ENCODE measurements at regions not wholly inside any gene's neighbourhood (a gene's known extent, or its start where the extent isn't known, plus 50 kb on each side); places are given as distances from the start of the nearest gene placed in this dataset.

DNA sequence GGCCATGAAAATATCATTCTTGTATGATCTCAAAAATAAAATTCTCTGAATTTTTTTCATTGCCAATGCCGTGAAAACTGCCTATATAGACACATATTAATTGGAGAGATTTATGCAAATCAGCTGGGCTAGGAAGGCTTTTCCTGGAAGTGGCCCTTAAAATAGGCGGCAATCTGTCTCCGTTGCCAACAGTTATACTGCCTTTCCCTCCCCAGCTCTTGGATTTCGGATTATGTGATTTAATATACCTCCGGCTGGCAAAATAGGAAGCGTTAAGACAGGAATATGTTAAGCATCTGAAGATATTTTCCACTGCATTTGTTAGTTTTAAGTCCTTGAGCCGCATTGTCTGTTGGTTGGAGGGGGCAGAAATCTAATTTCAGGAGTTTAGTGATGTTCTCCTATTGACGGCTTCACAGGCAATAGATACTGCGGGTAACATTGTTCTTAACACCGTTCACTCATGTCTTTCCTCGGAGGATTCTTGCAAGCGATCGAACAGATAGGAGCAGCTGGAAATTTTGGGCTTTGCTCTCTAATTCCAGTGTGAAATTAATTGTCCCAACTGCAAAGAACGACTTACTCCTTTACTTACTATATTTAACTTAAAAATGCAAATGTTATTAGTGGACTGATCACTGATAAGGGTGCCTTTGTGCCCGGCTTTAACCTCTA, 113.3 kb downstream of the LINC00237 start:
- no peak for DNase-seq

DNA sequence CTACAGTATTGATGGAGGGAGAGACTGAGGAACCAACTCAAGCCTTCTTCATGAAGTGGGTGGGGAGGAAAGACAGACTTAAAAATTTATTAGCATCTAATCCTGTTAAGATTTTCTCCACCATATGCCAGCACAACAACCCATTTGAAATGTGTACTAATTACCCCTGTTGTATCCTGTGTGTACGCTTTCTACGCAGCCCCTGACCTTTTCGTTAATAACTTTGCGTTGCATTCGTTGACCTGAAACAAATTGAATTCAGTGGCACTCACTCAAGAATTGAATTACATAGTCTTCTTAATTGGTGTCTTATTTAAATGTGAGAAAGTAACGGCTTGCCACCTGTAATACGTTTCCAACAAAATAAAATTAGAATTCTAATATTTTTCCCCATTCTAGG, 113.9 kb downstream of the LINC00237 start:
- no peak for DNase-seq

DNA sequence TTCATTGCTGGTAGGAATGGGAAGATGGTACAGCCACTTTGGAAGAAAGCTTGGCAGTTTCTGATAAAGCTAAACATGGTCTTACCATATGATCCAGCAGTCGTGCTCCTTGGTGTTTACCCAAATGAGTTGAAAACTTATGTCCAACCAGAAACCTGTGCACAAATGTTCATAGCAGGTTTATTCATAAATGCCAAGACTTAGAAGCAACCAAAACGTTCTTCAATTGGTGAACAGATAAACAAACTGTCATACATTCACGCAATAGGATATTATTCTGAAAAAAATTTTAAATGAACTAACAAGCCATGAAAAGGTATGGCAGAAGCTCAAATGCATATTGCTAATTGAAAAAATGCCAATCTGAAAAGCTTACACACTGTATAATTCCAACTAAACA, 117.1 kb downstream of the LINC00237 start:
- DNase-seq = no peak

DNA sequence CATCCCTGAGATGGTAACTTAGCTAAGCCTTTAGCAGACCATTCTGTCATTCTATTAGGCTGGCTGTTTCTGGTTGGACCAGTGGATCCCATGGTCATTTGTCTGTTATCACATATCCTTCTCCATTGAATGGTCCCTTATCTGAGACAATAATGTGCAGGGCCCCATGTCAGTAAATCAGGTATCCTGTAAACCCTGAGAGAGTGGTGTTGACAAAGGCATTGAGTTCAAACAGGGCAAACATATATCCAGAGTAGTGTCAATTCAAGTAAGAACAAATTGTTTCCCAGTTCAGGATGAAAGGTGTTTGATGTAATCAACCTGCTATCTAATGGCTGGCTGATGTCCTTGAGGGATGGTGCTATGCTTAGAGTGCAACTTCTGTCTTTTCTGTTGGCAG, 126.2 kb downstream of the LINC00237 start:
- no peak for DNase-seq

DNA sequence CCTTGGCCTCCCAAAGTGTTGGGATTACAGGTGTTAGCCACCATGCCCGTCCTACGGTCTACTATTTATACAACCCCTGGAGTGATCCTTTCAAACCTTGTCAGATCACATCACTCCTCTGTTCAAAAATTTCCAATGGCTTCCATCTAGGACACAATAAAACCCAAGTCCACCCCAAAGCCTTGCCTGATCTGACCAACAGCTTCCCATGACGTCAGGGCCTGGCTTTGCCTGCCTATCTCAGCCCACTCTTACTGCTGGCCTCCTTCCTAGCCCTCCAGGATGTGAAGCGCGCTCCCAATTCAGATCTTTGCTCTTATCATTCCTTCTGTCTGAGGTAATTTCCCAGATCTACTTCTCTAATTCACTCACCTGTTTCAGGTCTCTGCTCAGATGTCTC, 128.4 kb downstream of the LINC00237 start:
- no peak for DNase-seq

DNA sequence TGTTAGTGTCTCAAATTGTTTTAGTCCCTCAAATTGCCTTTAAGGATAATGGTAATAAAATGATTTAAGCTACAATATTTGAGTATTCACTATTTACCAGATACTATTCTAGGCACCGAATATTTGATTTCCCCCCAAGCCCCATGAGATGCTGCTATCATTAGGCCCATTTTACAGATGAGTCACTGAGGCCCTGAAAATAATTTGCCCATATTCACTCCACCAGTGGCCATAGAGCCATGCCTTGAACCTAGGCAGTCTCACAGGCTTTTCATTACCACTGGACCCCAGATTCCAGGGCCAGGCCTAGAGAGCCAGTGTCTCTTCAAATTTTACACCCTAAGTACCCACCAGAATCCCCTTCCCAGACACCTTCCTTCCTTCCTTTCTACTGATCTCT, 133.7 kb downstream of the LINC00237 start:
- DNase-seq = no peak

DNA sequence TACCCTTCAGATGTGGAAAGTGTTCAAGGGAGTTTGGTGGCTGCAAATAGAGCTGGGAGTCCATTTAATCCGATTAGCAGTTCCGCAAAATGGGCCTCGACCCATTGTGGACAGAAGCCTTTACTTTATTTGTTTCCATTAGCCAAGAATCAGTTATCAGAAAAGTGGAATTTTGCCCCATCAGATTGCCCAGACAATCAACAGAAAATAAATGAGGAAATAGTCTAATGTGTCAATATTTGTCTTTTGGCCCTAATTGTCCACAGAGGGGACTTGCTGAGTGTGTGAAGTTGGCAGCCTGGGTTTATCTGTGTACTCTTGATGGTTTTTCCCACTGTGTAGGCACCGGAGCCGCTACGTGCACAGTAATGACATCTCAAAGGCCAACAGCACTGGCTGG, 134.3 kb downstream of the LINC00237 start:
- no peak for DNase-seq

DNA sequence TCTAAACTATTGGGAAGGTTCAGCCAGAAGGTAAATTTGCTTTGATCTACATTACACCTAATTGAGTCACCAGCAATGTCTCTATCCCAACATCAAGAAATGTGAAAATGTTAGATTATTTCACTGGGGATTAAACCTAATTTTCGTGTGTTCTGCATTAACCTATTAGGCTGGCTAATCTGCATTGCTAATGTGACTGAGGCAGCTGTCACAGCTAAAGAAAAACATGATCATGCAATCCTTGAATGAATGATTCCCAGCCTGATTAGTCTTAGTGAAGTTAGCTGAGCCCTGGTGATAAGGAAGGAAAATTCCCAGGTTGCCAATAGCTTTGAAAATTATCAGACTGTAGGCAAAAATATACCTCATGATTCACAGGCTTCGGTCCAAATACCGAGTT, 135.3 kb downstream of the LINC00237 start:
- no peak for DNase-seq

DNA sequence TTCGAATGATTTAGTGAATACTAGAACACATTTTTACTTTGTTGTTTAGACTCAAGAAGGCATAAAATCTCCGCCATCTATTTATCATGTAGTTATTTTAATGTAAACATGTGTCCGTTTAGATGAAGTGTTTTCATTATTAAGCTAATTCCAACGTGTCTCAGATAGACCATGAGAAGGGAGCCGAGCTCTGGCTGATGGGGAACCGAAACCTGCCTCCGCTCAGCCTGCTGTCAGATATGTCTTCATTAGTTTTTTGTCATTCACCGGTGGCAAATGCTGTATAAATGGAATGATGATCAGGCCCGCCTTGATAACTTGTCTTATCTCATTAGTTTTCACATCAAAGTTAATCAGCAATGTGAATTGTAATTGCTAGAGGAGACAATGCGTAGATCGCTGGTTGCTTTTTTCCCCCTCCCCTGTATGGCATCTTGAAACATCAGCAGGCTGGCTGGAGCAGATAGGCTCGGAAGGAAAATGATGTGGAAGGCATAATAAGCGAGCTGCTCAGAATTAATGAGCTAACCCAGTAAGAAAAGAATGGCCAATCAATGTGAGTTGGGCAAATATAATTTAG, 136.4 kb downstream of the LINC00237 start:
- DNase-seq = no peak

DNA sequence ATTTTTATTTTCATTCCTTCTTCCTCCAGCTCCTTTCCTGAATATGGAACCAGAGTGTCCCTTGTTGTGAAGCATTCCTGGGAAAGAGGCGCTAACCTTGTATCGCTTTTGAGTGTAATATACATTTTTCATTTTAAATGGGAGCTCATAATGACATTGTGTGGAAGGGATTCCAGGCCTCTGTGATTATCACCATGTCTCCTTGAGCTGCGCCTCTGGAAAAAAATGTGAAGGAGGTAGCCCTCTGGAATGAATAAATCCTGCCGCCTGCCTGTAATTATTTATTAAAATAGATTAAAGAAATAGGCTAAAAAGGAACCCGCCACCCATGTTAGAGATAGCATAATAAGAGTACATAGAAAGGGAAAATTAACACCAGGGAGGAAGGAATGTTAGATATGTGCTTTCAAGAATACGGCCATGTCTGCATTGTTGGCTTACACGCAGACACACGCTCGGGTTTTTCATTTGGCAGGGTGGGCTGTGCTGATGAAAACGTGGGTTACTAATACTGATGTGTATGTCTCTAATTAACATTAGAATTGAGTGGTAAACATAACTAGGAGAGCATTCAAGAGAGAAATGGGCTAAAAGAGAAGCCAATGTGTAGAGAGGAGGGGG, 138.5 kb downstream of the LINC00237 start:
- DNase-seq = no peak

DNA sequence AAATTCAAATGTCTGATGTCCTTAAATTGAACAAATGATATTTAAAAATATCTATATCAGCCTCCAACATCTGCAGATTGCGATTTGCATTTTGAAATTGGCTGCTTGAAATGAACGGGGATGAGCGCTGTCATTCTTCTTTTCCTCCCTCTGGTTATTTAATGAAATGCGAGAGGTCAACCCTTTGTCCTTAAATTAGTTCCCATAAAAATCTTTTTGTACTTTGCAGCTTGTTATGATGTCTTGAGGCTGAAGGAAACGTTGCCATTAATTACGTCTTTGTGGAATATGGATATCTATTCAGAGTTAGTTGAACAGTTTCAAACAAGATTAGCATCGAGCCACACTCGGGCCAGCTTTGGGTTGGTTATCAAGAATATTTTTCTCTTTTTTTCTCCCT, 140.0 kb downstream of the LINC00237 start:
- DNase-seq = no peak

DNA sequence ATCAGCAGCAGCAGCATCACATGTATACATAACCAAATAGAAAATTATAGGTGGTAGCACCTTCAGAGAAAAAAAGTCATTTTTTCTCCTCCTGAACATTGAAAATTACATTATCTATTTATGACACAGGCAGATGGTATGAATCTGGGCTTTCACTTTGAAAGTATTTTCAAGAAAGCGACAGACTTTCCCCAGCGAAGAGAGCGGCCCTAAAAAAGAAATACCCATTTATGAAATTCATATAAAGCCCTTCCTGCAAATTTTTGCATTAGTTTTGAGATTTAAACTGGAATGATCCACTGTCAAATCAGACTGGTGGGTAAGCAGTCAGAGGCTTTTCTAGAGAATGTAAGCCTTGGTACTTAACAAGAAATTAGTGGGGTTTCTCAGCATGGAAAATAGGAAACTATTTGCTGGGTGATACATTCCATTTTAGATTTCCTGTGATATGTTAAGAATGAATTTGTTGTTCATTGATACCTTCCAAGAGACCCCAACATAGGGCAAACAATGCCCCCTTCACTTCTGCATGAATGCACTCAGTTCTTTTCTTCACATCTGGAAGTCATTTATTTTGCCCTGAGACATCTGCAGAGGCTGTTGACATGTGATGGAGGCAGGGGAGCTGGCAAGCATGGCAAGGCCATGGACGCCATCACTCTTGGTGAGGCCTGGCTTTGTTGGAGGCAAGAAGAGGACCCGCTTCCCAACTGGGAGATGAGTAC, 147.0 kb downstream of the LINC00237 start:
- DNase-seq = no peak

DNA sequence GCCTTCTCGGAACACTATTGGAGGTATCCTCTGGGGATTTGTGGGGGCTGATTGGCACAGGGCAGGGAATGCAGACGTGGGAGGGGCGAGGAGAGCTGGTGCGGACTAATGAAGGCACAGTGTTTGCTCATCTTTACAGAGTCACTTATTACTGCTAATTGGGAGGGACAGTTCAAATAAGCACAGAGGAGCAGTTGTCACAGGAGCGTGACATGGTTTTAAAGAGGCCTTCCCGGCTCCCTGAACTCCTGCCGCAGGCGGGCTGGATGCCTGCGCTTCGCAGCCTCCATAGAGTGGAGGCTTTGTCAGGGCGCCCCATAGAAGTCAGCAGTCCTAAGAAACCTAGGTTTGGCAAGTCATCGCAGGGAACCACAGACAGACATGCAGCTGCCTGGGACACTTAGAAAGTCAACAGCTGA, 149.6 kb downstream of the LINC00237 start:
- DNase-seq = no peak

DNA sequence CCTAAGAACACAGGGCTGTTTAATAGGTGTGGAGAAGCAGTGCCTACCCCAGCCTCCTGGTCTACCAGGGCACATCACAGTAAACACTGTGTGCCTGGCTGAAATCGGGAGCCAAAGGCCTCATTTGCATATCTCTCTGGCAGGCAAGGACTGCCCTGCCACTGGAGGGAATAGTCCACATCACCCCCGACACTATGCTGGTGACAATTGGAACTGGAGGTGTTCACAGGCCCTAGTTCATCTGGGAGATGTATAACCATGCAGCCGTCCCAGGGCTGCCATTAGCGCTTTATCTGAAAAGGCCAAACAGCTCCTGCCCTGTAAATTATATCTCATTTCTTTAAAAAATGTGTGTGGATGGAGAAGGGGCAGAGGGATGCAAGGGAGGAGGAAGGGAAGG, 150.3 kb downstream of the LINC00237 start:
- DNase-seq = no peak

DNA sequence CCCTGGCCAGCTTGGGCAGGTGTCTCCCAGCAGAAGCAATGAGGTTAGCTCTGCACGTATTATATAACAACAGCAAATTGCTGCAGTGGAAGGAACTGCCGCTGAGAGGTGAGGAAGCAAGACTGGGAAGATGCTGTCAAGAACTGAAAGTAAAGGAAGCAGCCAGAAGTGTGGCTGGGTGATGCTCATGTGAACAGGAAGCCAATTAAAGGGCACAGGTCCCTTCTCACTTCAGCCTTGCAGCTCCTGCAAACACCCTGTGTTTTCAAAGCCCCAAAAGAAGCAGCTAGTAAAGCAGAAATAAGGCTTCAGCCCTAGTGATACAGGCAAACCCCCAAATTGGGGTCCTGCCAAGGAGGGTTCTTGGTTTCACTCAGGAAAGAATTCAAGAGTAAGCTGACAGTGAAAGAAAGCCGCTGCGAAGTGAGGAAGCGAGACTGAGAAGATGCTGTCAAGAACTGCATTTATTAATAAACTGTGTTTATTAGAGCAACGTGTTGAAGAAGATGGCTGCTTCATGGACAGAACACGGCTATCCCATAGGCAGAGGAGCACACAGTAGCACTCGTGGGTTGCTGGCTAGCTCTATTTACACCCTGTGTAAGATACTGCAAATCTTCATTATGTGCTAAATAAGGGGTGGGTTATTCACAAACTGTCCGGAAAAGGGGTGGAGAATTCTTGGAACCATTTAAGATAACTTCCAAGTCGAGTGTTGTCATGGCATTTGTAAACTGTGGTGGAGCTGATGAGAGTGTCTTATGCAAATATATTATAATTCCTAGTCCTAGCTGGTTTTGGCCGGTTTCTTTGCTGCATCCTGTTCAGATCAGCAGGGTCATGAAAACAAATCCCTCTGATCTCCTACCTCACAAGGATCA, 152.2 kb downstream of the LINC00237 start:
- no peak for DNase-seq

DNA sequence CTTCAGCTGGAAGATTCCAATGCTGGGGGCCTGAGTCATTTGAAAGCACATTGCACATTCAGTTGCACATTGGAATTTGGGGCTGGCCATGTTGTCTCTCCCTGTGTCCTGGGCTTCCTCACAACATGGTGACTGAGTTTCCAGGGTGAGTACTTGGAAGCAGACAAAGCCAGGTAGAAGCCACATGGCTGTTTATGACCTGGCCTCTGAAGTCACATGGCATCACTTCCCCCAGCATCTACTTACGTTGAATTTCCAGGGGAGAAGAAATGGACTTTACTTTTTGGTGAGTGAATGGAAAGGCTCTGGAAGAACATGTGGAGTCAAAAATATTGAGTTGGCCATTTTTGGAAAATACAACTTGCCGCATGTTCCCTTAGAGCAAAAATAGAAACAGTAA, 155.5 kb downstream of the LINC00237 start:
- DNase-seq = no peak

DNA sequence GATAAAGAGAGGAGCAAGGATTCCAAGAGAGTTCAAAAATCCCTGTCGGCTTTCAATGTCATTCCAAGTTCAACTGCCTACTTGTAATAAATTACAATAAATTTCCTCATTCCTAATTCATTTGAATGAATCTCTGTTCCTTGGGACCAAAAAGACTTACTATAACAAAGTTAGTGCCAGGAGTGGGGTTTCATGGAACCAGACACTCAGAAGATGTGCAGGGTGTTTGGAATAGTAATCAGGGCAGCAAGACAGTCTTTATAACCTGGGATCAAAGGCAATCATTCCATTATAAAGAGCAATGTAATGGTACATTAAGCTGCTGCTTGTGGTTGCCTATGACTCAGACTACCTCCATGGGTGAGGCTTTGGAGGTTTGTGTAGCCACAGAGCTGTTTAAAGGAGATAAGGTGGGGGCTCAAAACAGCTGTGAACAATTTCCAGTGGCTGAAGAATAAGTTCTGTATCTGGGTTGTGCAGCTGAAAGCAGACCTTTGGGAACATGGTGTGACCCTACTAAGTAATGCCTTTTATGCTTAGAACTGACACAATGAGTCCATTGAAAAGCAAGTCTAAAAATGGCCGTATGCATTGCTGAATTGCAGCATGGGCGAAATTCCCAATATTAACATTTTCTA, 159.9 kb downstream of the LINC00237 start:
- DNase-seq = no peak

DNA sequence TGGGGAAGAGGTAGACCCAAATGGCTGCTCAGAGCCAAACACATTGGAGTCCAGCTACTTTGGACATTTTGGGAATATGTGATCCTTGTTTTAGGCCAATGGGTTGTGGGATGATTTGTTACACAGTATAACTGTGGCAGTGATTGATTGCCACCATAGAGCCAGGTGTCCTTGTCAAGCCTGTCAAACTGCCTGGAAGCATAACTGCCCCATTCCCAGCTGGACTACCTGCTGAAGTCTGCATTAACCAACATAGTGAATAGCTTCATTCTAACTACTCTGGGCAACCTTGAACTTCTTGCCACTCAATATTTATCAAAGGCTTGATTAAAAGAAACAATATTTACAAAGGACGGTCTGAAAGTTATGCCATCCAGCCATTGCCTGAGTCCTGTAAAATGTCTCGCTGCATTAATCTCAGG, 164.7 kb downstream of the LINC00237 start:
- no peak for DNase-seq

DNA sequence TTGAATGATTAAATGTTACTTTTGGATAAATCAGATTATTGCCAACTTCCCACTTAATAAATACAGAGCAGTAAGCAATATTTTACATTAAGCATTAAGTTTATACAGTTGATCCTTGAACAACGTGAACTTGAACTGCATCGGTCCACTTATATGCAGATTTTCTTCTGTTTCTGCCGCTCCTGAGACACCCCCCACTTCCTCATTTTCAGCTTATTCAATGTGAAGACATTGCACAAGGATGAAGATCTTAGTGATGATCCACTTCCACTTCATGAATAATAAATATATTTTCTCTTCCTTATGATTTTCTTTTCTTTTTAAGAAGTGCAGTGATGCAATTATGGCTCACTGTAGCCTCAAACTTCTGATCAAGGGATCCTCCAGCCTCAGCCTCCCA, 167.2 kb downstream of the LINC00237 start:
- no peak for DNase-seq

DNA sequence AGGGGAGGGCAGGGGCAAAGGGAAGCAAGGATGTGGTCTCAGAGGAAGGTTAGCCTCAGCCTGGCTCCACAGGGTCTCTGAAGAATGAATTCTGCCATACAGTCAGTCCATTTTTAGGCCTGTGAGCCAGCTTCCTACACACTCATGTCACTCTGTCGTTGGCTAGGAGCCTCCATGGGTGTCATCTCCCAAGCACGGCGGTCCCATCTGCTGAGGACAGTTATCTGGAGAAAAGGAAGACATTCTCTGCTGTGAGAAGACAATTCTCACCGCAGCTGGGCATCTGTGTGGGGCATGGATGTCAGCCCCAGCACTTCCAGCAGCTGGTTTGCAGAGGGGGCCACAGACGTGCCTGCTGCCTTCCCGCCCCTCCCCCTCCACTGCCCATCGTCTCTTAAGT, 167.6 kb downstream of the LINC00237 start:
- no peak for DNase-seq

DNA sequence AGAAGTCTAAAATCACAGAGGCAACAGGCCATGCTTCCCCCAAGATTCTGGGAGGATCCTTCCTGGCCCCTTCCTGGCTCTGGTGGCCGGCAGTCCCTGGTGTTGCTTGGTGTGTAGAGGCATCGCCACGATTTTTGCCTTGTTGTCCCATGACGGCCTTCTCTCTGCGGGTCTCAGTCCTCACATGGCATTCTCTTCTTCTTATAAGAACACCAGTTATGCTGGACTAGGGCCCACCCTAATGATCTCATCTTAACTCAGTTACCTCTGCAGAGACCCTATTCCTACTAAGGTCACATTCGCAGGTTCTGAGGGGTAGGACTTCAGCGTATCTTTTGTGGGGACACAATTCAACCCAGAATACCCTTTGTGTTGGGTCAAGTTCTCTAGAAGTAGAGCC, 168.0 kb downstream of the LINC00237 start:
- DNase-seq = no peak
